GM23338 (cell line): ENCODE measurements at regions not wholly inside any gene's neighbourhood (a gene's known extent, or its start where the extent isn't known, plus 50 kb on each side); places are given as distances from the start of the nearest gene placed in this dataset.

Experiments used
- ATAC-seq: fragments of 200-7000 bp; cut with Tn5 transposase; 3 replicates; pipeline ENCODE4 v1.9.1; 2020
- DNase-seq: peaks from one replicate; pipeline ENCODE4 v3.0.0-alpha.2; 2015; ENCODE audit warnings: low spot score
- H2AFZ ChIP-seq: fragments of 200-600 bp; sonication (generic); 2 replicates; pipeline ENCODE4 v1.8.0; 2016; ENCODE audit warnings: antibody characterized with exemption, mild to moderate bottlenecking, moderate library complexity
- H3F3A ChIP-seq: fragments of 200-600 bp; sonication (generic); replicated peaks from 2 replicates; pipeline ENCODE4 v1.8.0; 2017; ENCODE audit warnings: antibody characterized with exemption, mixed run types, low read depth
- H3K27ac ChIP-seq: fragments of 200-600 bp; sonication (generic); 2 replicates; pipeline ENCODE4 v1.6.1; 2016; ENCODE audit warnings: low read depth
- H3K27me3 ChIP-seq: fragments of 200-600 bp; sonication (generic); 2 replicates; pipeline ENCODE4 v1.8.0; 2016; ENCODE audit warnings: mild to moderate bottlenecking, mixed run types, moderate library complexity; ENCODE audit not compliant: insufficient read depth
- H3K36me3 ChIP-seq: fragments of 200-600 bp; sonication (generic); 2 replicates; pipeline ENCODE4 v1.8.0; 2016; ENCODE audit warnings: mild to moderate bottlenecking; ENCODE audit not compliant: insufficient read depth
- H3K4me1 ChIP-seq: fragments of 200-600 bp; sonication (generic); 2 replicates; pipeline ENCODE4 v1.8.0; 2016; ENCODE audit warnings: mild to moderate bottlenecking, moderate library complexity; ENCODE audit not compliant: insufficient read depth
- H3K4me2 ChIP-seq: fragments of 200-600 bp; sonication (generic); 2 replicates; pipeline ENCODE4 v1.7.1; 2017; ENCODE audit warnings: mixed run types
- H3K4me3 ChIP-seq: fragments of 200-600 bp; sonication (generic); 2 replicates; pipeline ENCODE4 v1.6.1; 2016; ENCODE audit warnings: mixed run types
- H3K79me2 ChIP-seq: fragments of 200-600 bp; sonication (generic); replicated peaks from 2 replicates; pipeline ENCODE4 v1.8.0; 2017; ENCODE audit warnings: mild to moderate bottlenecking; ENCODE audit not compliant: insufficient read depth
- H3K9me2 ChIP-seq: fragments of 200-600 bp; sonication (generic); 2 replicates; pipeline ENCODE4 v1.8.0; 2017; ENCODE audit not compliant: insufficient read depth
- H4K20me1 ChIP-seq: fragments of 200-600 bp; sonication (generic); replicated peaks from 2 replicates; pipeline ENCODE4 v1.8.0; 2017; ENCODE audit warnings: mild to moderate bottlenecking; ENCODE audit not compliant: insufficient read depth
- H3K27ac Mint-ChIP-seq: 2 replicates; pipeline ENCODE4 v1.8.0; 2020; ENCODE audit warnings: inconsistent platforms, mild to moderate bottlenecking, moderate library complexity, mixed read lengths
- H3K27me3 Mint-ChIP-seq: 3 replicates; pipeline ENCODE4 v1.8.0; 2022; ENCODE audit warnings: low read depth, mild to moderate bottlenecking, moderate library complexity, mixed read lengths, inconsistent platforms; ENCODE audit not compliant: insufficient read depth, poor library complexity
- H3K36me3 Mint-ChIP-seq: 3 replicates; pipeline ENCODE4 v1.8.0; 2021; ENCODE audit warnings: low read depth, mild to moderate bottlenecking, inconsistent platforms, moderate library complexity, mixed read lengths
- H3K4me1 Mint-ChIP-seq: 3 replicates; pipeline ENCODE4 v1.8.0; 2020; ENCODE audit warnings: mild to moderate bottlenecking, inconsistent platforms, mixed read lengths
- H3K4me3 Mint-ChIP-seq: 3 replicates; pipeline ENCODE4 v1.8.0; 2021; ENCODE audit warnings: moderate library complexity, mild to moderate bottlenecking, inconsistent platforms, mixed read lengths
- H3K9me3 Mint-ChIP-seq: 3 replicates; pipeline ENCODE4 v1.8.0; 2020; ENCODE audit warnings: moderate library complexity, mild to moderate bottlenecking, inconsistent platforms, mixed read lengths
- CREB1 ChIP-seq: fragments of 250-450 bp; sonication (Bioruptor Pico); IDR thresholded peaks from 2 replicates; pipeline ENCODE4 v1.5.0; 2020; ENCODE audit warnings: low read depth, mild to moderate bottlenecking, moderate library complexity
- ETS1 ChIP-seq: IDR thresholded peaks from 2 replicates; pipeline ENCODE4 v1.6.1; 2016; ENCODE audit warnings: antibody characterized with exemption
- EZH2 ChIP-seq: fragments of 200-600 bp; sonication (generic); IDR thresholded peaks from one replicate; pipeline ENCODE4 v1.8.0; 2017; ENCODE audit warnings: antibody characterized with exemption, mild to moderate bottlenecking, low read depth; ENCODE audit not compliant: unreplicated experiment
- EZH2phosphoT487 ChIP-seq: fragments of 200-600 bp; sonication (generic); IDR thresholded peaks from one replicate; pipeline ENCODE4 v1.8.1; 2018; ENCODE audit warnings: antibody characterized with exemption; ENCODE audit not compliant: unreplicated experiment
- JUNB ChIP-seq: IDR thresholded peaks from one replicate; pipeline ENCODE4 v1.6.1; 2016; ENCODE audit warnings: antibody characterized with exemption; ENCODE audit not compliant: unreplicated experiment
- NANOG ChIP-seq: IDR thresholded peaks from 2 replicates; pipeline ENCODE4 v1.6.1; 2016; ENCODE audit warnings: antibody characterized with exemption, borderline replicate concordance
- POLR2AphosphoS5 ChIP-seq: IDR thresholded peaks from 2 replicates; pipeline ENCODE4 v1.6.1; 2016; ENCODE audit warnings: antibody characterized with exemption, low read depth
- ZNF114 ChIP-seq: fragments of 250-450 bp; sonication (Bioruptor Pico); IDR thresholded peaks from 2 replicates; pipeline ENCODE4 v1.5.0; 2020; ENCODE audit warnings: mild to moderate bottlenecking, moderate library complexity
- ZNF462 ChIP-seq: fragments of 250-450 bp; sonication (Bioruptor Pico); IDR thresholded peaks from 2 replicates; pipeline ENCODE4 v1.5.0; 2020; ENCODE audit warnings: mild to moderate bottlenecking, moderate library complexity

GRCh38 chr1:238549137-238549536 is 658.4 kb upstream of the ZP4 start (continued):
- no peak for TF ChIP-seq ZNF462 (CRISPR knock-in tag)

- Mint-ChIP-seq H3K4me1 (no peaks in the 10 kb centered on the region), H3K4me3 (no peak overlapping the region), H3K27me3 (no peaks in the 10 kb centered on the region), H3K27ac (no peak overlapping the region), H3K36me3 (peaks cover 25% of the 10 kb centered on the region; the same call in 2 of the 3 replicates), H3K9me3 (peaks cover 41% of the 10 kb centered on the region)
- H3K4me1 ChIP-seq, result no peaks in the 10 kb centered on the region
- H3K27me3 ChIP-seq, result no peaks in the 10 kb centered on the region
- no peaks in the 10 kb centered on the region for H3K79me2 ChIP-seq
- DNase-seq (no peak), ATAC-seq (no peak)
- H3K36me3 ChIP-seq, result no peaks in the 10 kb centered on the region
- no peaks in the 10 kb centered on the region for H4K20me1 ChIP-seq
- no peaks in the 10 kb centered on the region; the same call in 1 of the 2 replicates for H3K9me2 ChIP-seq
- no peak overlapping the region for H3K27ac ChIP-seq
- no peak overlapping the region for H3K4me3 ChIP-seq
- H2AFZ ChIP-seq, result no peak overlapping the region
- H3K4me2 ChIP-seq, result no peak overlapping the region
- H3F3A ChIP-seq, result no peaks in the 10 kb centered on the region
- TF ChIP-seq ZNF114 (CRISPR knock-in tag) (no peak), ETS1 (no peak), ZNF462 (CRISPR knock-in tag) (no peak), EZH2phosphoT487 (no peak), EZH2 (no peak), JUNB (no peak), CREB1 (CRISPR knock-in tag) (no peak), POLR2AphosphoS5 (no peak), NANOG (no peak)
Measured at GRCh38 chr1:238546118-238546517, 655.4 kb upstream of the ZP4 start.
